ENCODE measurements at regions not wholly inside any gene's neighbourhood (a gene's known extent, or its start where the extent isn't known, plus 50 kb on each side); places are given as distances from the start of the nearest gene placed in this dataset.

DNA sequence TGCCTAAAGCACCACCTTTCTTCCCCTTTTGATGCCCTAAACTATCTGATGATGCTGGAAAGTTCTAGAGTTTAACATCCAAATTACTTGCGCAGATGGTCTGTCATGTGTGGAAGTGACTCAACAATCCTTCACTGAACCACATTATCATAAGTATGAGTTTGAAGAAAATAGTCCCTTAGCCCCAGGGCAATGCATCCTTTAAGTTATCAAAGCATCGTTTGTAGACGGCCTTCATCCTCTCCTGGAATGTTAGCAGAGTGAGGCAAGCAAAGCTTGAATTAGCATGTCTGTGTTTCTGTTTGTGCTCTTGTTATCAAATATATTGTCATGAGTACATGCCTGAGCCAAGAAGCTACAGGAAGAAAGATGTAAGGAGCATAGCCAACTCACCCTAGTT lies 570.9 kb downstream of the MID1IP1 start:
- Histone ChIP-seq H2BK120ac (ENCODE audit: low read depth, low read length, poor library complexity, severe bottlenecking) (no peak overlapping the region), H3K4me2 (ENCODE audit: insufficient read depth, insufficient read length, low read length) (no peak overlapping the region), H4K8ac (replicated peaks; ENCODE audit: insufficient read length, low read depth, low read length) (no peak overlapping the region), H3T11ph (ENCODE audit: low read length) (no peak overlapping the region), H3K23me2 (ENCODE audit: insufficient read length, low read depth, low read length, poor library complexity, severe bottlenecking) (no peaks in the 10 kb centered on the region), H3K9me3 (ENCODE audit: control insufficient read depth, low read depth, low read length) (no peaks in the 10 kb centered on the region), H3K27ac (ENCODE audit: insufficient read length, low read depth, low read length) (no peak overlapping the region), H2BK15ac (ENCODE audit: low read depth, low read length) (no peak overlapping the region), H4K5ac (ENCODE audit: insufficient read length, low read depth, low read length) (no peak overlapping the region), H3K4me1 (ENCODE audit: insufficient read depth, low read length) (no peaks in the 10 kb centered on the region), H2BK5ac (ENCODE audit: insufficient read length, low read length) (no peak overlapping the region), H4K20me1 (ENCODE audit: control insufficient read depth, insufficient read depth, insufficient read length) (no peaks in the 10 kb centered on the region), H2AK5ac (ENCODE audit: insufficient read length, low read length) (no peak overlapping the region), H3K23ac (ENCODE audit: insufficient read length, low read depth, low read length) (no peak overlapping the region), H3K9ac (ENCODE audit: extremely low read depth, insufficient read length, low read length) (no peak overlapping the region), H2BK12ac (ENCODE audit: insufficient read length, low read depth, low read length) (no peak overlapping the region), H3K27me3 (ENCODE audit: insufficient read depth, low read length) (no peaks in the 10 kb centered on the region; the same call in 1 of the 2 replicates), H3K14ac (ENCODE audit: insufficient read depth, low read length) (no peak overlapping the region), H3K18ac (ENCODE audit: insufficient read length, low read depth, low read length) (no peak overlapping the region), H3K56ac (ENCODE audit: insufficient read length, low read depth, low read length) (no peak overlapping the region), H2BK20ac (ENCODE audit: low read depth, low read length, poor library complexity, severe bottlenecking) (no peak overlapping the region), H4K91ac (ENCODE audit: insufficient read length, low read depth, low read length) (no peak overlapping the region), H3K4ac (ENCODE audit: low read depth, low read length) (no peak overlapping the region), H3K79me1 (ENCODE audit: insufficient read depth, low read depth, low read length, poor library complexity, severe bottlenecking) (no peaks in the 10 kb centered on the region), H3K79me2 (ENCODE audit: insufficient read depth, low read length) (no peaks in the 10 kb centered on the region), H2AFZ (ENCODE audit: low read length) (no peak overlapping the region)
- Mint-ChIP-seq H3K4me1 (no peaks in the 10 kb centered on the region), H3K27me3 (ENCODE audit: low read depth) (no peaks in the 10 kb centered on the region; the same call in 1 of the 2 replicates), H3K36me3 (ENCODE audit: insufficient read depth in 1 of 3, low read depth in 3 of 3) (no peaks in the 10 kb centered on the region; a peak in 1 of 7 replicates), H3K27ac (no peak overlapping the region), H3K9me3 (peaks cover 61 to 68% of the 10 kb centered on the region in 2 experiments), H3K4me3 (no peak overlapping the region)
- no CpG with 5 or more reads among the region's 3 CpGs for WGBS (ENCODE audit: extremely low coverage, insufficient read length, low lambda C conversion rate)
- DNase-seq: no peak
- TF ChIP-seq, protein P1, sequence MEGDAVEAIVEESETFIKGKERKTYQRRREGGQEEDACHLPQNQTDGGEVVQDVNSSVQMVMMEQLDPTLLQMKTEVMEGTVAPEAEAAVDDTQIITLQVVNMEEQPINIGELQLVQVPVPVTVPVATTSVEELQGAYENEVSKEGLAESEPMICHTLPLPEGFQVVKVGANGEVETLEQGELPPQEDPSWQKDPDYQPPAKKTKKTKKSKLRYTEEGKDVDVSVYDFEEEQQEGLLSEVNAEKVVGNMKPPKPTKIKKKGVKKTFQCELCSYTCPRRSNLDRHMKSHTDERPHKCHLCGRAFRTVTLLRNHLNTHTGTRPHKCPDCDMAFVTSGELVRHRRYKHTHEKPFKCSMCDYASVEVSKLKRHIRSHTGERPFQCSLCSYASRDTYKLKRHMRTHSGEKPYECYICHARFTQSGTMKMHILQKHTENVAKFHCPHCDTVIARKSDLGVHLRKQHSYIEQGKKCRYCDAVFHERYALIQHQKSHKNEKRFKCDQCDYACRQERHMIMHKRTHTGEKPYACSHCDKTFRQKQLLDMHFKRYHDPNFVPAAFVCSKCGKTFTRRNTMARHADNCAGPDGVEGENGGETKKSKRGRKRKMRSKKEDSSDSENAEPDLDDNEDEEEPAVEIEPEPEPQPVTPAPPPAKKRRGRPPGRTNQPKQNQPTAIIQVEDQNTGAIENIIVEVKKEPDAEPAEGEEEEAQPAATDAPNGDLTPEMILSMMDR (conservative IDR thresholded peaks at IDR 0.05): no peak

All from H9 (cell line).